ENCODE measurements at regions not wholly inside any gene's neighbourhood (a gene's known extent, or its start where the extent isn't known, plus 50 kb on each side); places are given as distances from the start of the nearest gene placed in this dataset.

GRCh38 chr18:37673671-37674070, 108.1 kb upstream of the CELF4 start:
- peaks cover 2% of the 10 kb centered on the region for H3K9me3 ChIP-seq (replicated peaks; ENCODE audit: control insufficient read depth, insufficient read depth, low read length)
- H3K27ac ChIP-seq (ENCODE audit: insufficient read depth, low read depth, low read length), result no peak overlapping the region
- H3K79me2 ChIP-seq (ENCODE audit: control insufficient read depth, insufficient read depth, low read length), result no peaks in the 10 kb centered on the region
- no peak overlapping the region for H3K4me3 ChIP-seq (replicated peaks in 1 of 3; ENCODE audit: insufficient read depth in 1 of 3, low read depth in 1 of 3, low read length in 3 of 3)
- BruUV-seq (replicated peaks), result no TSS peak
- no peak for TF ChIP-seq FOS (IDR thresholded peaks at IDR 0.05; ENCODE audit: borderline replicate concordance, insufficient read depth, low read length)
- no peak for TF ChIP-seq EZH2 (IDR thresholded peaks at IDR 0.05; ENCODE audit: borderline replicate concordance, low read depth, low read length, severe bottlenecking)
- TF ChIP-seq JUN (IDR thresholded peaks at IDR 0.05; ENCODE audit: borderline replicate concordance, insufficient read depth, insufficient read length, low read depth), result no peak
- no peak for TF ChIP-seq CTCF (IDR thresholded peaks at IDR 0.05; ENCODE audit: extremely low read depth in 1 of 2, insufficient read depth in 1 of 2, low read depth in 1 of 2, low read length in 2 of 2)
- TF ChIP-seq GATA2 (IDR thresholded peaks at IDR 0.05; ENCODE audit: insufficient read depth, insufficient read length, low read depth, low read length), result no peak
- TF ChIP-seq POLR2AphosphoS5 (IDR thresholded peaks at IDR 0.05; ENCODE audit: insufficient read depth, low read depth, low read length), result no peak
- TF ChIP-seq MYC (IDR thresholded peaks at IDR 0.05; ENCODE audit: low read depth, low read length), result no peak
- TF ChIP-seq MAX (IDR thresholded peaks at IDR 0.05; ENCODE audit: insufficient read depth, insufficient read length), result no peak
- no peak for TF ChIP-seq POLR2A (IDR thresholded peaks at IDR 0.05; ENCODE audit: low read depth, low read length)
- no peak for FAIRE-seq
- ChIA-PET CTCF (no interaction called here), POLR2A (no interaction called here)
- H3K36me3 ChIP-seq (ENCODE audit: control insufficient read depth in 2 of 2, extremely low read depth in 1 of 2, insufficient read depth in 2 of 2, low read length in 2 of 2), result no peaks in the 10 kb centered on the region
- no peaks in the 10 kb centered on the region for H3K4me1 ChIP-seq (ENCODE audit: control insufficient read depth, extremely low read depth, insufficient read depth, low read length)
- no peaks in the 10 kb centered on the region for H4K20me1 ChIP-seq (replicated peaks; ENCODE audit: control insufficient read depth, extremely low read depth, insufficient read depth, low read length)
- intact Hi-C loops (cut with micrococcal nuclease), result no loop called here
- H3K4me2 ChIP-seq (ENCODE audit: insufficient read depth, low read length), result no peak overlapping the region
- no peaks in the 10 kb centered on the region for H3K9me1 ChIP-seq (replicated peaks; ENCODE audit: control insufficient read depth, extremely low read depth, insufficient read depth, low read length)
- dilution Hi-C loops (cut with MboI; ENCODE audit: extremely low pct_ligation_motif_present, low sequenced_read_pairs), result no loop called here
- no peaks in the 10 kb centered on the region for H3K27me3 ChIP-seq (ENCODE audit: control insufficient read depth in 2 of 2, insufficient read depth in 2 of 2, low read length in 2 of 2)
- H3K9ac ChIP-seq (replicated peaks; ENCODE audit: extremely low read depth, insufficient read depth, low read length), result no peak overlapping the region
- no peak overlapping the region for H2AFZ ChIP-seq (ENCODE audit: low read depth, low read length)
- DNase-seq (ENCODE audit: low read depth, low spot score), result no peak

Measured in endothelial cell of umbilical vein (primary cell).